HS-27A (cell line): ENCODE measurements at regions not wholly inside any gene's neighbourhood (a gene's known extent, or its start where the extent isn't known, plus 50 kb on each side); places are given as distances from the start of the nearest gene placed in this dataset.
"Not testable (repeated sequence)": the region's sequence is repeated elsewhere in the genome, so short reads cannot be mapped to it uniquely, and the experiment has no call there.

Experiments used
- DNase-seq: peaks from one replicate; pipeline ENCODE4 v3.0.0-alpha.2; 2012; ENCODE audit warnings: low read depth, missing footprints

DNA sequence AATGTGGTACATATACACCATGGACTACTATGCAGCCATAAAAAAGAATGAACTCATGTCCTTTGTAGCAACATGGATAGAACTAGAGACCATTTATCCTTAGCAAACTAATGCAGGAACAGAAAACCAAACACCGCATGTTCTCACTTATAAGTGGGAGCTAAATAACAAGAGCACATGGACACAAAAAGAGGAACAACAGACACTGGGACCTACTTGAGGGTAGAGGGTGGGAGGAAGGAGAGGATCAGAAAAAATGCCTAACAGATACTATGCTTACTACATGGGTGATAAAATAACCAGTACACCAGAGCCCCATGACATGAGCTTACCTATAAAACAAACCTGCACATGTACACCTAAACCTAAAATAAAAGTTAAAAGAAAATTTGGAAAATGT lies 82.0 kb upstream of the ADRB2 start:
- DNase-seq, result not testable (repeated sequence)

- DNase-seq, result no peak
Observed at GRCh38 chr5:148746826-148747535, 79.4 kb upstream of the ADRB2 start.

DNA sequence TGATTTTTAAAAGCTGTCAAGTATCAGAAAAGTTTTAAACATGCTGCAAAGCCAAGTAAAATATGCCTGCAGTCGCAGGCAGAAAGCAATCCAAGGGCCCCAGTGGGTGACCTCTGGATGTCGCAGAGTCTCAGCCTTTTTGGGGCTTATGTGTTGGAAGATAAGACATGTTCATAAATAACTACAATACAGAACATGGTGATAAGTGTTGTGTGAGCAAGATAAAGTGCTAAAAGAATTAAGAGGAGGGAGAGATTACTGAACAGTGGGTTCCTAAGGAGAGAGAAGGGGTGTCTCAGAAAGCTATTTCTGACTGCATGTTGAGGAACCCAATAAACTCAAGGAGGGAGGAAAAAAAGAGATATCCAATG lies 78.9 kb upstream of the ADRB2 start:
- no peak for DNase-seq

- DNase-seq, result no peak
Observed at GRCh38 chr5:148748702-148749392, 77.6 kb upstream of the ADRB2 start.

DNA sequence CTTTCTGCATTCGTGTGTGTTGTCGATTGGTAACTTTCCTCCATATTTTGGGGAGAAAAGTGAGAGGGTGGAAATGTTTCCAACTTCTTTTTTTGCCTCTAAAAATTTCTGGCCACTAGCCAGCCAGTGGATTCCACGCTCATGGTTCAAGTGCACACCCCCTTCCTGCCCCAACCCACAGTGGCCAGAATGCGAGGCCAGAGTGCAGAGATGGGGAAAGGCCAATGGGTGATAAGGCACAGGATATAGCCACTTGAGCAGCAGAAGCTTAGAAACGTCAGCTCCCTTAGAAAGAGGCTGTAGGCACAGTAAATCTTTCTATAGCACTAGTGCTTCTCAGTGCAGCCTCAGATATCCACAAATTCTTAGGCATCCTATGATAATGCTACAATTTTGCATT lies 75.8 kb upstream of the ADRB2 start:
- no peak for DNase-seq

GRCh38 chr5:148751025-148751424 lies 75.4 kb upstream of the ADRB2 start:
- no peak for DNase-seq

DNA sequence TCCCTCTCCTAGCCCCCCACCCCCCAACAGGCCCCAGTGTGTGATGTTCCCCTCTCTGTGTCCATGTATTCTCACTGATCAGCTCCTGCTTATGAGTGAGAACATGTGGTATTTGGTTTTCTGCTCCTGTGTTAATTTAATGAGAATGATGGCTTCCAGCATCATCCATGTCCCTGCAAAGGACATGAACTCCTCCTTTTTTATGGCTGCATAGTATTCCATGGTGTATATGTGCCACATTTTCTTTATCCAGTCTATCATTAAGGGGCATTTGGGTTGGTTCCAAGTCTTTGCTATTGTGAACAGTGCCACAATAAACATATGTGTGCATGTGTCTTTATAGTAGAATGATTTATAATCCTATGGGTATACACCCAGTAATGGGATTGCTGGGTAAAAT lies 74.0 kb upstream of the ADRB2 start:
- not testable (repeated sequence) for DNase-seq

- no peak for DNase-seq
Observed at GRCh38 chr5:148759101-148759500, 67.3 kb upstream of the ADRB2 start.

- DNase-seq, result no peak
Observed at GRCh38 chr5:148760945-148761638, 65.3 kb upstream of the ADRB2 start.

GRCh38 chr5:148763996-148764395 lies 62.4 kb upstream of the ADRB2 start:
- no peak for DNase-seq

DNA sequence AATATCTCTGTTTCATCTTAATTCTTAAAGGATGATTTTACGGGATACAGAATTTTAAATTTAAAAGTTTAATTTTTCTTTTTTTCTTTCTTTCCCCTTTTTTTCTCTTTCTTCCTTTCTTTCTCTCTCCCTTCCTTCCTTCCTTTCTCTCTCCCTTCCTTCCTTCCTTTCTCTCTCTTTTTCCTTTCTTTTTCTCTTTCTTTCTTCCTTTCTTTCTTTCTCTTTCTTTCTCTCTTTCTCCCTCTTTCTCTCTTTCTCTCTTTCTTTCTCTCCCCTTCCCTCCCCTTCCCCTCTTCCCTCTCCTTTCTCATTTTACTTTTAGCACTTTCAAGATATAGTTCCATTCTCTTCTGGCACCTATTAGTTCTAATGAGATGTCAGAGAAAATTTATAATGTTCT lies 61.4 kb upstream of the ADRB2 start:
- DNase-seq, result no peak

DNA sequence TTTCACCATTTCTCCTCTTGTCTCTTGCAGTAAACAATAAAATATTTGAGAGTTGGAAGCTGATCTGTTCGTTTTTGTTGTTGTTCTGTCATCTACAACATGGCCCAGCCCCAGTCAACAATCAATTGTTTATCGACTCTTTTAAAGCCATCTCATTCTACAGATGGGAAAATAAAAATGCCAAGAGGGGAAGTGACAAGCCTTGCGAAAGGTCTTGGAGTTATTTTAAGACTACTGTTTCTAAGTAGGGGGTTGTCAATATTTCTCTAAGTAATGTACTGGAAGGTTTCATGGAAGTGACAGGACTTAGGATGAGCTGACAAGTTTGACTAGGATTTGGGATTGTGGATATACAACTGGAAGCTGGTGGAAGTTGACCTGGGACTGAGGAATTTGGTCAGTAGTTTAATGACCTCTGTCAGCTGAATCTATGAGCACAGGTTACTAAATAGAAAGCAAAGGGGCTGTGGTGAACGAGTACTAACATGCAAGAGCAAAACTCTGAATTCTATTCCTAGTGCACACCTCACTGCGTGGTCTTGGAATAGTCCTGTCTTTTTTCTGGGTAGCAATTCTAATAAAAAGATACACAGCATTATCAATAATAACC lies 57.5 kb upstream of the ADRB2 start:
- no peak for DNase-seq

GRCh38 chr5:148769941-148770340 lies 56.5 kb upstream of the ADRB2 start:
- no peak for DNase-seq

- DNase-seq, result no peak
Observed at GRCh38 chr5:148774313-148774712, 52.1 kb upstream of the ADRB2 start.

DNA sequence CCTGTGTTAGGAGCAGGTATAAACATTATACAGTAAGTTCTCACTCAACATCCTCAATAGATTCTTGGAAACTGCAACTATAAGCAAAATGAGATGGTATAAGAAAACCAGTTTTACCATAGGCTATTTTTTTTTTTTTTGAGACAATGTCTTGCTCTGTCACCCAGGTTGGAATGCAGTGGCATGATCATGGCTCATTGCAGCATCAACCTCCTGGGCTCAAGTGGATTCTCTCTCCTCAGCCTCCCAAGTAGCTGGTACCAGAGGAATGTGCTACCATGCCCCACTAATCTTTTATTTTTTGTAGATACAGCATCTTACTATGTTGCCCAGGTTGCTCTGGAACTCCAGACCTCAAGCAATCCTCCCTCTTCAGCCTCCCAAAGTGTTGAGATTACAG lies 50.1 kb upstream of the ADRB2 start:
- no peak for DNase-seq
